Skeletal muscle tissue (tissue), 3 donors: ENCODE measurements at regions not wholly inside any gene's neighbourhood (a gene's known extent, or its start where the extent isn't known, plus 50 kb on each side); places are given as distances from the start of the nearest gene placed in this dataset.

ENCODE experiments used
- H3K27ac ChIP-seq: one replicate; pipeline ENCODE4 v1.7.0; 2013; ENCODE audit warnings: mild to moderate bottlenecking, low read depth, low read length, inconsistent platforms
- H3K27me3 ChIP-seq, 3 donors: one replicate each; pipeline ENCODE4 v1.7.0; 2013; ENCODE audit warnings: low read length in 3 of 3; ENCODE audit not compliant: control insufficient read depth in 3 of 3, insufficient read depth in 3 of 3
- H3K36me3 ChIP-seq, 3 donors: one replicate each; pipeline ENCODE4 v1.7.0; 2013; ENCODE audit warnings: low read length in 3 of 3; ENCODE audit not compliant: control insufficient read depth in 3 of 3, insufficient read depth in 3 of 3
- H3K4me1 ChIP-seq, 3 donors: one replicate each; pipeline ENCODE4 v1.7.0; 2013; ENCODE audit warnings: low read length in 3 of 3, mild to moderate bottlenecking in 3 of 3; ENCODE audit not compliant: control insufficient read depth in 3 of 3, insufficient read depth in 3 of 3
- H3K4me3 ChIP-seq, 3 donors: one replicate each; pipeline ENCODE4 v1.7.0; 2013; ENCODE audit warnings: low read length in 3 of 3
- H3K9ac ChIP-seq, 3 donors: one replicate each; pipeline ENCODE4 v1.7.0; 2013; ENCODE audit warnings: low read length in 3 of 3, mild to moderate bottlenecking in 3 of 3, moderate library complexity in 2 of 3, low read depth in 1 of 3
- H3K9me3 ChIP-seq, 3 donors: one replicate each; pipeline ENCODE4 v1.7.0; 2013; ENCODE audit warnings: low read length in 3 of 3; ENCODE audit not compliant: control insufficient read depth in 3 of 3
- donor health status: Osteomylitis.

GRCh38 chr2:67798541-67799160 is 264.2 kb downstream of the C1D start:
- Histone ChIP-seq H3K4me1 (peaks cover 0 to 4% (median 0%) of the 10 kb centered on the region in 3 donors), H3K9ac (no peak overlapping the region), H3K27ac (no peak overlapping the region), H3K4me3 (no peak overlapping the region), H3K36me3 (no peaks in the 10 kb centered on the region), H3K9me3 (no peaks in the 10 kb centered on the region), H3K27me3 (no peaks in the 10 kb centered on the region)

- Histone ChIP-seq H3K27ac (no peak overlapping the region), H3K27me3 (no peaks in the 10 kb centered on the region), H3K4me3 (no peak overlapping the region), H3K9me3 (no peaks in the 10 kb centered on the region), H3K4me1 (peaks cover 0 to 4% (median 0%) of the 10 kb centered on the region in 3 donors), H3K9ac (no peak overlapping the region), H3K36me3 (no peaks in the 10 kb centered on the region)
Measured at GRCh38 chr2:67799886-67800285, 262.9 kb downstream of the C1D start.

- Histone ChIP-seq H3K9ac (no peak overlapping the region), H3K36me3 (no peaks in the 10 kb centered on the region), H3K27ac (no peak overlapping the region), H3K27me3 (no peaks in the 10 kb centered on the region), H3K4me3 (no peak overlapping the region), H3K4me1 (peaks cover 0 to 4% (median 0%) of the 10 kb centered on the region in 3 donors), H3K9me3 (no peaks in the 10 kb centered on the region)
Measured at GRCh38 chr2:67802291-67802690, 260.5 kb downstream of the C1D start.

- Histone ChIP-seq H3K4me1 (peaks cover 0 to 4% (median 0%) of the 10 kb centered on the region in 3 donors), H3K9me3 (no peaks in the 10 kb centered on the region), H3K27me3 (no peaks in the 10 kb centered on the region), H3K27ac (no peak overlapping the region), H3K36me3 (no peaks in the 10 kb centered on the region), H3K4me3 (no peak overlapping the region), H3K9ac (no peak overlapping the region)
Measured at GRCh38 chr2:67802824-67803223, 260.0 kb downstream of the C1D start.

- Histone ChIP-seq H3K4me1 (no peaks in the 10 kb centered on the region), H3K9ac (no peak overlapping the region), H3K9me3 (peaks cover 0 to 5% (median 2%) of the 10 kb centered on the region in 3 donors), H3K4me3 (no peak overlapping the region), H3K27ac (no peak overlapping the region), H3K36me3 (no peaks in the 10 kb centered on the region), H3K27me3 (no peaks in the 10 kb centered on the region)
Measured at GRCh38 chr2:67806816-67807215, 256.0 kb downstream of the C1D start.

GRCh38 chr2:67808112-67808511 is 254.7 kb downstream of the C1D start:
- Histone ChIP-seq H3K9me3 (peaks cover 0 to 5% (median 2%) of the 10 kb centered on the region in 3 donors), H3K4me3 (no peak overlapping the region), H3K36me3 (no peaks in the 10 kb centered on the region), H3K27ac (no peak overlapping the region), H3K4me1 (no peaks in the 10 kb centered on the region), H3K9ac (no peak overlapping the region), H3K27me3 (no peaks in the 10 kb centered on the region)

GRCh38 chr2:67812682-67813081 is 250.1 kb downstream of the C1D start:
- no peak overlapping the region for H3K27ac ChIP-seq
- no peaks in the 10 kb centered on the region for H3K27me3 ChIP-seq
- no peaks in the 10 kb centered on the region for H3K4me1 ChIP-seq
- H3K9ac ChIP-seq: no peak overlapping the region
- H3K4me3 ChIP-seq: no peak overlapping the region
- H3K36me3 ChIP-seq: no peaks in the 10 kb centered on the region
- H3K9me3 ChIP-seq: peaks cover 0 to 5% (median 2%) of the 10 kb centered on the region in 3 donors

GRCh38 chr2:67823726-67824125 is 239.1 kb downstream of the C1D start:
- Histone ChIP-seq H3K9ac (no peak overlapping the region), H3K4me1 (no peaks in the 10 kb centered on the region), H3K27ac (no peak overlapping the region), H3K27me3 (no peaks in the 10 kb centered on the region), H3K9me3 (no peaks in the 10 kb centered on the region), H3K4me3 (no peak overlapping the region), H3K36me3 (no peaks in the 10 kb centered on the region)

- Histone ChIP-seq H3K9me3 (no peaks in the 10 kb centered on the region), H3K4me1 (no peaks in the 10 kb centered on the region), H3K9ac (no peak overlapping the region), H3K4me3 (no peak overlapping the region), H3K27me3 (no peaks in the 10 kb centered on the region), H3K36me3 (no peaks in the 10 kb centered on the region), H3K27ac (no peak overlapping the region)
Measured at GRCh38 chr2:67824186-67824585, 238.6 kb downstream of the C1D start.

GRCh38 chr2:67825476-67825875 is 237.3 kb downstream of the C1D start:
- H3K27ac ChIP-seq: no peak overlapping the region
- no peaks in the 10 kb centered on the region for H3K4me1 ChIP-seq
- H3K9ac ChIP-seq: no peak overlapping the region
- no peaks in the 10 kb centered on the region for H3K9me3 ChIP-seq
- no peak overlapping the region for H3K4me3 ChIP-seq
- no peaks in the 10 kb centered on the region for H3K36me3 ChIP-seq
- no peaks in the 10 kb centered on the region for H3K27me3 ChIP-seq
